GM21786 (cell line): ENCODE measurements at regions not wholly inside any gene's neighbourhood (a gene's known extent, or its start where the extent isn't known, plus 50 kb on each side); places are given as distances from the start of the nearest gene placed in this dataset.
"Not testable (repeated sequence)": the region's sequence is repeated elsewhere in the genome, so short reads cannot be mapped to it uniquely, and the experiment has no call there.

Experiments used
- ATAC-seq: cut with Tn5 transposase; IDR thresholded peaks from one replicate; pipeline ENCODE4 v1.9.1; 2021; ENCODE audit not compliant: unreplicated experiment

DNA sequence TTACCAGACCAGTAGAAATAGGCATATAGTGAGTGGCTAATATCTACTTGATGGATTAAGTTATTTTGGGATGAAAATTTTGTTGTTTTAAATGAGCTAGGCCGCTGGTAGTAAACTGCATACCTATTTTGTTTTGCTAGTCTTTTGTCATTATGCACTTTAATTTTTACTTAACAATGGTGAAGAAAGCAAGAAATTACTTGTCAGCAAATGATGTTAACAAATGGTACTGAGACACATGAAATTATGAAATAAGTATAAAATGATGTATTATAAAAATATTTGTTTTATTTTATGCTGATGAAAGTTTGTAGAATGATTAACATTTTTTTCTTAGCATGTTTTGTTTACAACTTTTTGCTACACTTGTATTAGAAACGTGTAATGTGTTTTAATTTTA is 807.7 kb downstream of the TBC1D32 start:
- ATAC-seq: no peak

DNA sequence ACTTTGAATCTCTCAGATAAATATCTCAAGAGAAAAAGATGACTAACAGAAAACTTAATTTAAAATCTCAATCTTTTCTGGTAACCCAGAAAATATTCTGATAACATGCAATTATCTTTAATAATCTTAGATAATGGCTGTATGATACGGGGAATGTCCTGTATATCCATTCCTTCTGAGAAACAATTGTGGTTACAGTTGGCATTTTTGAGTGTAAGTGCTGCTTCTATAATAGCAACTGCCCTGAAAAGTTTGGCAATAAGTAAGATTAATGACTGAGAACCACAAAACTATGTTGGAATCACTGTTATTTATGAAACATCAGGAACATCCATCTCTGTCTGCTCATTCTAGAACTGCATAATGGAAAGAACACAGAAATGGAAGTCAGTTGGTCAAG is 819.7 kb downstream of the TBC1D32 start:
- no peak for ATAC-seq

DNA sequence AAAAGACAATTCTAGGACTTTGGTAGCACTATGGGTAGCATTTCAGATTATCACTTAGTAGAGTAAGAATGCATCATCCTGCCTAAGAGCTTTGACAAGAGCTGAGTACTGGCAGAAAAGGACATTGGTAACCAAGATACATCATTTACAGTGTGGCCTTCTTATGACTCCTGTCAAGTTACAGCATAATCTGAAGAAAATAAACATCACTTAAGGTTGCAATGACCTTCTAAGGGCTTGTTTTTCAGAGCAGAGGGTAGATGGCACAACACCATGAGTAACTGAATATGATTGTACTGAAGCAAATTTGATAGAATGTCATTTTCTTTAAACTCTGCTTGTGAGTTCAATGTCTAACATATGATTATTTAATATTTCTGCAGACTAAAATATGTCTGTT is 822.6 kb downstream of the TBC1D32 start:
- no peak for ATAC-seq

DNA sequence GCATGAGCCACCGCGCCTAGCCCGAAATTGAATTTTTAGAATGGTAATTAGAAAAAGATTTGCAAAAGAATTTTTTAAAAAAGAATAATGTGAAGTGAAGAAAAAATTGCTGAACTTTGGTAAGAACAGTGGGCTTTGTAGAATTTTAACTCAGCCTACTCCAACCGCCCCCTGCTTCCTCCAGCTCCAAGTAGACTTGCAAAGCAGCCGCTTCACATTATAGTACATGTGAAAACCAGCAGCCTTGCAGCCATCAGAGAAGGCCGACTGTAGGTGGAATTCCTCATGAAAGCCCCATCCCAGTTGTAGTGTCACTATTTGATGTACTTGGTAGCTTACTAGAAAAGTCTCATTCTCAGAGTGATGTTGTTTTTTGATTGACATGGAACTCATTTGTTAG is 835.6 kb downstream of the TBC1D32 start:
- ATAC-seq: no peak

DNA sequence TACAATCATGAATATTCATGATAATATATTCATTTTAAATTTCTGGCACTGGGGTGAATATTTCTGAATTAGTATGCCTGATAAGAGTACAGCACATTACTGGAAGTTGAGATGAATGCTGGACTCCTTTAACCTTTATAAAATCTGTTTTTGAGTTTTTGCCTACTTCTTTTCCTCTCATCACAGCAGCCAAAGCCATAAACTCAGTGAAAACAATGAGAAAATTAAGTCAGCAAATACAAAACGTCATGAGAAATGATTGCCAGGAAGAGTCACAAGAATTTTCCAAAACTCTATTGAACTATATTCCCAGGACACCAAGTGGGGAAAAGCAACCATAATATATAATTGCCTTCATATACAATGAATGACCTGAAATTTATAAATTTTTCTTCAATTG is 837.6 kb downstream of the TBC1D32 start:
- no peak for ATAC-seq

DNA sequence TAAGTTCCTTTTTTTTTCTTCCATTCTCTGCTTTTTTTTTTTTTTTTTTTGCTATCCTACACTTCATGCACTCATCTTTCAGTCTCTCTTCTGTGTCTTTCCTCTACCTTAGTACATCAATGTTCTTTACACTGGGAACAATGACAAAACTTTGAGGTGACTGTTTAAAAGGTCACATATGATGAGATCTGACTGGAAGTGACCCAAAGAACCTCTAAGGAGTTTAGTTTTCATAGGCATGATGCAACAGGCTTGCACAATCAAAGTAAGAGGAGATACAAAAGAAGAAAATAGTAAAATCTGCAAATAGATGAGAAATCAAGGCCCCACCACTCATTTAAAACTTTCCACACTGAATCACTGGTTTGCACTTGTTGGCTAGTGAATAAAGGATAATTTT is 840.8 kb downstream of the TBC1D32 start:
- ATAC-seq: no peak

DNA sequence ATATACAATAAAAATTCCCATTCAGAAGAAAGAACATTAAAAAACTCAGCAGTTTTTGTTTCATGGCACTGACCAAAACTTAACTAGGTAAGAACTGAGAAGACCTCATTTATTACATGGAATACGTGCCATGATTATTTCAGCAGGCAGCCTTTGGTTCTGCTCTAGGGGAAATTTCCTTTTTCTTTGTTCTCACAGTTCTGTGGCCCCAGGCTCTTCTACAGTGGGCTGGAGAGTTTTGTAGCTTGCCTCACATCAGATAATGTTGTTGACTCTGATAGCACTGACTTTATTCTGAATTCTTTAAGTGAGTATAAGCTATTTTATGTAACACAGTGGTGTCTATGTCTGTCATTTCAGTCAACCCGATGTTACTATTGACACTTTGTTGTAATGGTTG is 844.3 kb downstream of the TBC1D32 start:
- ATAC-seq: no peak

DNA sequence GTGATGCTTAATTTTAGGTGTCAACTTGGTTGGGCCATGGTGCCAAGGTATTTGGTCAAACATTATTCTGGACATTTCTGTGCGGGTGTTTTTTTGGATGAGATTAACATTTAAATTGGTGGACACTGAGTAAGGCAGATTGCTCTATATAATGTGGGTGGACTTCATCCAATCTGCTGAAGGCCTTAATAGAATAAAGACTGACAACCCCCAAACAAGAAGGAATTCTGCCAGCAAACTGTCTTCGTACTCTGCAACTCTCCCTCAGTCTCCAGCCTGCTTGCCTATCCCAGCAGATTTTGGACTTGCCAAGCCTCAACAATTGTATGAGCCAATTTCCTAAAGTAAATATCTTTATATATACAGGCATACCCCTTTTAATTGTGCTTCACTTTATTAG is 850.1 kb downstream of the TBC1D32 start:
- no peak for ATAC-seq

DNA sequence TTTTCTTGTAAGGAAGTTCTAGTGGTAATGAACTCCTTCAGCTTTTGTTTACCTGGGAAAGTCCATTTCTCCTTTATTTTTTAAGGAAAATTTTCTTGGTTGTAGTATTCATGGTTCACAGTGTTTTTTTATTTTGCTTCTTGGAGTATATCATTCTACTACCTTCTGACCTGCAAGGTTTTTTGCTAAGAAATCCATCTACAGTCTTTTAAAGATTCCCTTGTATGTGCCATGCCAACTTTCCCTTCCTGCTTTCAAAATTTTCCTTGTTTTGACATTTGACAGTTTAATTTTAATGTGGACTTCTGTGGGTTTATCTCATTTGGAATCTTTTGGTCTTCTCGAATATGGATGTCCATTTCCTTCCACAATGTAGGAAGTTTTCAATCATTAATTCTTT is 855.6 kb downstream of the TBC1D32 start:
- no peak for ATAC-seq

DNA sequence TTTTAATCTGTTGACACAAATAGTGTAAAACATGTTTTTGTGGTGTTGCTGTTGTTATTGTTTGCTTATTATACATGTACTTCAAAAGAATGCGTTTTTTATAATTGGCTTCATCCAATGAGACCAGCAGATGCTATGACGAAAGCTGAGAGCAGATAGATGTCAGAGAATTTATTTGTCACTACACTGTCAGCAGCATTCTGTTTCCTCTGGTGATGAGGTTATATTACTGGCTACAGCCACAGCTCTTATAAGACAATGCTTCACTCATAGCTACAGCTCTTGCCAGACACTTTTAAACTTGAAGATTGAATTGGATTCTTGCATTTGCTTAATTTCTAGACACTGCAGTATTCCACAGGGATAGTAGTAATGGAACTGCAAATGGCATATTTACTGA is 860.5 kb downstream of the TBC1D32 start:
- no peak for ATAC-seq

DNA sequence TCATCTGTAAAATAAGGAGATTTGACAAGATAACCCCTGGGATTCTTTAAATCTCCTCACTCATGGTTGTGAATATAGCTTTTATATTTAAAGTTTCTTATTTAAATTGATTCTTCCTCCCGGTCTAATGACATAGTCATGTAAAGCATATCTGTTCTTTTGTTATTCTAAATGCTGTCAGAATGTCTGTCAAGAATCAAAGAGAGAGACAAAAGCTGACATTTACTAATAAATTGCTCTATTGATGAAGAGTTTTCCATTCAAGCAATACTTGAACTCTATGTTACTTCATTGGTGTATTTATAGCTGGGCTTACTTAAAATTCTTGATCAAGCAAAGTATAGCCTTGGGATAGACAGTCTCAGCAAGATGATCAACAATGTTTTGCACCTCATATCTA is 865.8 kb downstream of the TBC1D32 start:
- no peak for ATAC-seq

DNA sequence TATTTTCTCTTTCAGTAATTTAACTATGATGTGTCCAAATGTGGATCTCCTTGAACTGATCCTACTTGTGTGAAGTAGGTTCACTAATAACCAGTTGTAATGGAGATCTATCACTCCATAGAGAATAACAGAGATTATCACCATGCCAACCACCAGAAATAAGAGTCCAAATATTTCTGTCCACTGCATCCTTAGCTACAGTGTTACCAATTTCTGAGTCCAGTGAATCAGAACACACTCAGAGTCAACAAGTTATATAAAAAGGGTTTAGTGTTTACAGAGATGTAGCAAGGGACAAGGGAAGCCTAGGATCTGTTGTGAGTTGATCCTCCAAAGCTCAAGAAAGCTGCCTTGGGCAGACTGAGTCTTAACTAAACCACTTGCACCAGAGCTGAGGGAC is 882.8 kb downstream of the TBC1D32 start:
- ATAC-seq: no peak

DNA sequence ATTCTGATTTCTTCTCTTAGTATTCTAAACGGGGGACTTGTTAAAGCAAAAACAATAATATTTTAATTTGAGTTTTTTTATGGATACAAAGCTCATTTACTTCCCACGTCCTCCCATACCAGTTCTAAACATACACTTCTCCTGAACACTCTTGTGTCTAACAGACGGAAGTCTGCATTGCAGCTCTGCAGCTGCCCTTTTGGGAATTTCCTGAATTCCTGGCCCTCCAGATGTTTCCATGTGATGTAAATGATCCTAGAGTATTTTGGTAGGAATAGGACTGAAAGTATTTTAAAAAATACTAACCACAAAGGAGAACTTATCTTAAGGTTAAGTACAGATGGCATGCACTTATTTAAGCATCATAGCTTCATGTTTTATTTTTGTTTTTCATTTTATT is 886.7 kb downstream of the TBC1D32 start:
- ATAC-seq: no peak

DNA sequence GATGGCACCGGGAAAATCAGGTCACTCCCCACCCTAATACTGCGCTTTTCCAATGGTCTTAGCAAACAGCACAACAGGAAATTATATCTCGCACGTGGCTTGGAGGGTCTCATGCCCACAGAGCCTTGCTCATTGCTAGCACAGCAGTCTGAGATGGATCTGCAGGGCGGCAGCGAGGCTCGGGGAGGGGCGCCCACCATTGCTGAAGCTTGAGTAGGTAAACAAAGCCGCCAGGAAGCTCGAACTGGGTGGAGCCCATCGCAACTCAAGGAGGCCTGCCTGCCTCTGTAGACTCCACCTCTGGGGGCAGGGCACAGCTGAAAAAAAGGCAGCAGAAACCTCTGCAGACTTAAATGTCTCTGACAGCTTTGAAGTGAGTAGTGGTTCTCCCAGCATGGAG is 901.4 kb downstream of the TBC1D32 start:
- not testable (repeated sequence) for ATAC-seq

DNA sequence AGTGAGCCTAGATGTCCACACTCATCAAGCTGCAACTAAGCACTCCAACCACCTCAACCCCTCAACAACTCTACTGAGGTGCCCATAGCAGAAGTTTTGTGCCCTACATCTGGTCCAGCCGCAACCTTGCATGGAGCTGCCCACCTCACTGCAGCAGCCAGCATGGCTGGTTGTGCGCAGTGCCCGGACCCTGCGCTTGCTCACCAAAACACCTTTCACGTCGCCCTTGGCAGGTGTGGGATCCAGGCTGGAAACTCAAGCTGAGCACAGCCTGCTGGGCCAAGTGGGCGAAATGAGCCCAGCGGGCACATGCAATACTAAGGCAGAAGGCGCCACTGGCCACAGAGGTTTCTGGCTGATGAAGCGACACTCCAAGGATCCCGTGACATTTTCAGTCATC is 902.4 kb downstream of the TBC1D32 start:
- ATAC-seq: no peak

DNA sequence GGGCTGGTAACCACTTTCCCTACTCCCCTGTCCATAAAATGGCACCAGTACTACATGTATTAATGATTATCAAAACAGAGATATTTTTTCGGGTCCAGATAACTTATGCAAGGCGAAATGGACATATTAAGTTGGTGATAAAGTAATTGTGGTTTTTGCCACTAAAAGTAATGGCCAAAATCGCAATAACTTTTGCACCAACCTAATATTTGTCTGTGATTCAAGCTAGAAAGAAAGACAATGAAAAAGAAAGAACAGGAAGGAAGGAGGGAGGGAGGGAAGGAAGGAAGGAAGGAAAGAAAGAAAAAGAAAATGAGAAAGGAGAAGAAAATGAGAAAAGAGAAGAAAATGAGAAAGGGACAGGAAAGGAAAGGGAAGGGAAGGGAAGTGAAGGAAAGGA is 922.9 kb downstream of the TBC1D32 start:
- ATAC-seq: no peak

DNA sequence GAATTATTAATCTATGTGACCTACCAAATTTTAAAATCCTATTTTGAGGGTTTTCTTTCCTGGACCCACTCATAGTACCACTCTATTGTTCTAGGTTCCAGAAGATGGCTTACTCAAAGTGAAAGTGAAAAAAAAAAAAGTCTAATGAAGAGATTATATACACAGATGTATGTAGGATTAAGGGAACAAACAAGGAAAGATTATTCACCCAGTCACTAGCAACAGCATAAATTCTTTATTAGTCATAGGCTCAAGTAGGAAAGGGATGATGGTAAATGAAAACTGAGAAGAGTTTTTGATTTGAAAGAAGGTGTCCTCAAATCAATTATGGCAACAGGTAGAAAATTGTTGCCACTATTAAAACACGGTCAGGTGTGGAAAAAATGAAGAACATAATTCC is 923.7 kb downstream of the TBC1D32 start:
- ATAC-seq: no peak

DNA sequence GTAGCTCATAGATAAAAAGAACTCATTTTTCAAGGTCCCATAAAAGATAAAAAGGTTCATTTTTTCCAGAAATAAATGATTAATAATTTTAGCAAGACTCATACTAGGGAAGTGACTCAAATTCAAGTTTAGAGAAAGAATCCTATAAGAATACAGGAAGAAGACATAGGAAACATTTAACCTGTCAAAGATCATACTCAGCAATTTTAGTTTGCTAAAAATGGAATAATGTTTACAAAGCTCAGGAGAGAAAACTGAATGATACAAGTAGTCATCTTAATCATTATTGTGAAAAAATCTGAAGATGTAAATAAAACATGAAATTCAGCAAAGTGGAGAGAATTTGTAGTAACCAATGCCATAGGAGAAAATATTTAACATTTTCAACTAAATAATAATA is 926.6 kb downstream of the TBC1D32 start:
- no peak for ATAC-seq

DNA sequence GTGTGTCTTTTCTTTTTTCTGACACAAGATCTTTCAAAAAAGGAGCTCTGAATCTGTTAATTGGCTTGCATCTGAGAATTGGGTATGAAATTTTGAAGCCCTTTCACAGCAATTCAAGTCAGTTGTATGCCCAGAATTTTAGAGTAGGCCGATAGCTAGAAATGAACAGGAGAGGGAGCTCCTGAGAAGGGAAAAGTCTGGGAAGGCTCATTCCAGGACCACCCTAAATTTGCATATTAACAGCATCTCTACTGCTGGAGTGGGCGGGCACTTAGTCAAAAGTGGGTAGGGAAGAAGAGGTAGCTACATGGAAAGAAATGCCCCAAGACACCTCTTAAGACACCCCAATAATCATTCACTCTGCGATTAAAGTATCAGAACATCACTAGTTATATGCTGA is 928.3 kb downstream of the TBC1D32 start:
- ATAC-seq: no peak

DNA sequence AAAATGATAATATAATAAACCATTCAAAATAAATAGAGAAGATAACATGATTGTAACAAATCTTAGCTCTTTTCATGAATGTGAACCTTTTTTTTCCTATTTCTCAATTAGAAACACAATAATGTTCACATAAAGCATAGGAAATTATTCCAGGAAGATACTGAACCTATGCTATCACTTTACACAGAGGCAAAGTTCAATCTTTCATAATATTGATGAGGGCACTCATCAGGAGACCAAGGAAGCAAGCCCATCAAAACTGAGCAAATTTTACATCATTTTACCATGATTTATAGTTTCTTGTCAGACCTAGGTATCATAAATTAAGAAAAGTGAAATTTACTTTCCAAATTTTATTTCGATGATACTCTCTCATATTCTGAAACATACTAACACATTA is 938.5 kb downstream of the TBC1D32 start:
- ATAC-seq: no peak

DNA sequence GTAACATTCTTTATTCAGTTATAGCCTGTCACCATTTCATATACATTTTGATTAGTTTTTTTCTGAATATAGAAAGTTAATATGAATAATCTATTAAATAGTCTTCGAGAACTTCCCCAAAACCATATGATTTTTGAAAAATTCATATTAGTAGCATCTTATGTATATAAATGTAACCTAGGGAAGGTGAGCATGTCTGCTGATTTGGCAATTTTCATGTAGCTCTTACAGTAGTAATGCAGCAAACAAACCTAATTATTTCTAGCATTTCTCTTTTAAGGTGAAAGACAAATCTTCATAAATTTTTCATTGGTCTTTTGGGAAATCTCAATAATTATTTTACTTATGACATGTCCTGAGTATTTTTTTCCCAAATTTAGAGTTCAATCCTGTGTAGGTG is 939.0 kb downstream of the TBC1D32 start:
- ATAC-seq: no peak

DNA sequence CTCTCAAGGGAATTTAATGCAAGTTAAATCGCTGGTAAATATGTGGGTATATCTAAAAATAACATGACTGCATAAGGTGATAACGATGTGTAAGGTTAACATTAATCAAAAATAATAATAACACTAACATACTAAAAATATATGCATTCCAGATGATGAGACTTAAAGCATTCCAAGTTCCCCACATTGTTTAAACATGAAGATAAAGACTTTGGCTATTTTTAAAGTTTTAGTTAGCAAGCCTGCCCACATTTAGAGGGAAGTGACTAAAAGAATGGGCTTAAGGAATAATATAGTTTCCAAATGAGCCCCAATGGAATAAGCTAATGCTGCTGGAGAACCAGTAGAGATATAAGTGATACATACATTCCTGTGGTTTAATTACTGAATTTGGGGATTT is 941.3 kb downstream of the TBC1D32 start:
- ATAC-seq: no peak

DNA sequence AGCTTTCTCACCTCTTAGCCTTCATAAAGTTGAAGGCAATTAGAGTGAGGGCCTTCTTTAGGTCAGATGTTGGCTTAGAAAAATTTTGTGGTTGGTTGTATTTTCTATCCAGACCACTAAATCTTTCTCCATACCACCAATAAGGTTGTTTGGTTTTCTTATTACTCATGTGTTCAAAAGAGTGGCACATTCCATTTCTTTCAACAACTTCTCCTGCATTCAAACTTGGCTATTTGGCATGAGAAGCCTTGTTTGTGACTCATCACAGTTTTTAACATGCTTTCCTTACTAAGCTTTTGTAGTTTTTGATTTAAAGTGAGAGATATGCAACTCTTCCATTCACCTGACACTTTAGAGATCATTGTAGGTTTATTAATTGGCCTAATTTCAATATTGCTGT is 949.6 kb downstream of the TBC1D32 start:
- ATAC-seq: no peak

DNA sequence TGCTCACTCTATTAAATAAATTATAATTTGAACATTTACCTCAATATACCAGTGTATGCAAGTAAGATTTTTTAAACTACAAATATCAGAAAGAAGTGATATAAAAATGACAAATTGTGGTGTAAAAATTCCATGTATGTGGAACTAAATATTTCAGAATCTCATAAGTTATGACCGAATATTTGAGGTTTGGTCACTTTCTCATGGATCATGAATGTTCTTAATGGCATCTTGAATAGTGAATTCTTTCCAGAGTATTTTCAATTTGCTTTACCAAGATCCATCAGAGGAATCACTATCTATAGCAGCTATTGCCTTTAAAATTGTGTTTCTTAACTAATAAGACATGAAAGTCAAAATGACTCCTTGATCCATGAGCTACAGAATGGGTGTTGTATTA is 950.6 kb downstream of the TBC1D32 start:
- ATAC-seq: no peak
